ENCODE measurements at regions not wholly inside any gene's neighbourhood (a gene's known extent, or its start where the extent isn't known, plus 50 kb on each side); places are given as distances from the start of the nearest gene placed in this dataset.

GRCh38 chr2:139099721-139100120 lies 319.5 kb upstream of the NXPH2 start:
- no peak for TF ChIP-seq CTCF (IDR thresholded peaks at IDR 0.05; ENCODE audit: borderline replicate concordance, extremely low read depth, low read length, poor library complexity, severe bottlenecking)
- no peak for TF ChIP-seq EZH2 (IDR thresholded peaks at IDR 0.05; ENCODE audit: borderline replicate concordance, low read depth, low read length, severe bottlenecking)

Measured in DND-41 (cell line).